ENCODE measurements at regions not wholly inside any gene's neighbourhood (a gene's known extent, or its start where the extent isn't known, plus 50 kb on each side); places are given as distances from the start of the nearest gene placed in this dataset.
A peak's percentile ranks its signal among the peaks of the same experiment; 100 is the strongest.

DNA sequence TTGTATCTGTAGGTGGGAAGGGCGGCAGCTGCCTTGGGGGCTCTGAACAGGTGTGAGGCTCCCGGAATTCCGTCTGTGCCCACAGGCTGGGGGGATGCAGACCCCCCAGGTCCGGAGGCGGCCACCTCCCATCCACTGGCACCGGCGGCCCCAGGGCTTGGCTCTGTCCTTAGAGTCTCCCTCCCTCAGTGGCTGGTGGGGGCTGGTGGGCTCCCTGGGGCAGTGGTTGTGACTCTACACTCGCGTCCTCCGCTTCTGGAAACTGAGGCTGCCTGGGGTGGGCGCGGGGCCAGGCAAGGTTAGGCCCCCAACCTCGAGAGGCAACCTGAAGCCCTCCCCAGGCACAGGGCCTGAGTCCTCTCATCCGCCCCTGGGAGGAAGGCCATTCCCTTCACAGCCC lies 1305.4 kb downstream of the BRD1 start:
- H3K9ac ChIP-seq: no peak overlapping the region
- H3K4me3 ChIP-seq: no peak overlapping the region
- H4K20me1 ChIP-seq (ENCODE audit: insufficient read depth): no peaks in the 10 kb centered on the region
- no peak overlapping the region for H3K4me2 ChIP-seq (ENCODE audit: unreplicated experiment)
- no peak overlapping the region for H2AFZ ChIP-seq
- no peaks in the 10 kb centered on the region for H3K9me3 ChIP-seq (ENCODE audit: low read depth)
- WGBS, 2 experiments (ENCODE audit: low coverage in 1 of 2, low lambda C conversion rate in 2 of 2, missing lambda C conversion rate in 2 of 2): 75 to 78% methylated on average over 14 of the region's 14 CpGs
- H3F3A ChIP-seq (ENCODE audit: insufficient read depth): no peaks in the 10 kb centered on the region
- no peaks in the 10 kb centered on the region for H3K79me2 ChIP-seq (ENCODE audit: insufficient read depth)
- H3K27ac ChIP-seq: no peak overlapping the region
- no peak for DNase-seq
- no peaks in the 10 kb centered on the region for H3K27me3 ChIP-seq (replicated peaks; ENCODE audit: insufficient read depth)
- H3K36me3 ChIP-seq (ENCODE audit: low read depth): no peaks in the 10 kb centered on the region
- TF ChIP-seq EZH2 (IDR thresholded peaks at IDR 0.05; ENCODE audit: insufficient read depth, poor library complexity, severe bottlenecking): no peak
- no peak for TF ChIP-seq EZH2phosphoT487 (IDR thresholded peaks at IDR 0.05; ENCODE audit: insufficient read depth, low read depth)
- H3K4me1 ChIP-seq (ENCODE audit: insufficient read depth): no peaks in the 10 kb centered on the region
- no peaks in the 10 kb centered on the region for H3K9me2 ChIP-seq (ENCODE audit: insufficient read depth)
- in situ Hi-C loops (cut with MboI): no loop called here

DNA sequence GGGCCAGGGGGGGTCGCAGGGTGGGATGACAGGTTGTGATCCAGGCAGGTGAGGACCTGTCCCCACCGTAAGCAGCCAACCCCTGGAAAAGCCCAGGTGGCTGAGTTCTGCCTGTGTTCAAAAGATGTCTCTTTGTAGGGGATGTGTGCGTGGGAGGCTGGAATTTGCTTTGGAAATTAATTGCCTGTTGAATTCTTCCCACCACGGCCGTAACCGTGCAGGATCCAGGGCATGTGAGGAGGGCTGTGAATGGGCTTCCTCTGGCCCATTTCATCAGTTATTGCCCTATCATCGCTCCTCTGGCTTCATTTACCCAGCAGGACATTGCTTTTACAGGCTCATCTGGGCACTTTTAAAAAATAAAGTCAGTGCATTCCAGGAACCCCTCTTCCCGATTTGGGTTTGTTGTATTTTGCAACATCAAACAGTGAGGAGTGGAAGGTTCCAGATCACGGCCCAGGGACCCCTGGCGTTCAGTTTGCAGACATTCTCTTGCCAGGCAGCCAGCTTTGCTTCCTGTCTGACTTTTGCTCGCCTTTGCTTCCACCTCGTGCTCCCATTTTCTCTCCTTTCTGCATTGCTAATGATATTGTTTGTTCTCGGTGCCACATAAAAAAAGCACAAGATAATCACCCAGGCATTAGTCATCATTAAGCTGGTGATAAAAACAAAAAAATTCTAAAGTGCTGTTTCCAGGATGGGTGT lies 1306.6 kb downstream of the BRD1 start:
- Histone ChIP-seq H3K4me3 (no peak overlapping the region), H3K4me2 (ENCODE audit: unreplicated experiment) (no peak overlapping the region), H3F3A (ENCODE audit: insufficient read depth) (no peaks in the 10 kb centered on the region), H3K9ac (no peak overlapping the region), H4K20me1 (ENCODE audit: insufficient read depth) (no peaks in the 10 kb centered on the region), H3K27me3 (replicated peaks; ENCODE audit: insufficient read depth) (no peaks in the 10 kb centered on the region), H2AFZ (no peak overlapping the region), H3K36me3 (ENCODE audit: low read depth) (no peaks in the 10 kb centered on the region), H3K79me2 (ENCODE audit: insufficient read depth) (no peaks in the 10 kb centered on the region), H3K4me1 (ENCODE audit: insufficient read depth) (no peaks in the 10 kb centered on the region), H3K9me3 (ENCODE audit: low read depth) (no peaks in the 10 kb centered on the region), H3K9me2 (ENCODE audit: insufficient read depth) (no peaks in the 10 kb centered on the region), H3K27ac (no peak overlapping the region)
- 48 to 54% methylated on average over 13 of the region's 13 CpGs for WGBS, 2 experiments (ENCODE audit: low coverage in 1 of 2, low lambda C conversion rate in 2 of 2, missing lambda C conversion rate in 2 of 2)
- in situ Hi-C loops (cut with MboI): no loop called here
- no peak for DNase-seq
- TF ChIP-seq EZH2phosphoT487 (IDR thresholded peaks at IDR 0.05; ENCODE audit: insufficient read depth, low read depth) (no peak), EZH2 (IDR thresholded peaks at IDR 0.05; ENCODE audit: insufficient read depth, poor library complexity, severe bottlenecking) (no peak)

GRCh38 chr22:48520207-48520606 lies 1307.5 kb downstream of the BRD1 start:
- no peaks in the 10 kb centered on the region for H3K4me1 ChIP-seq (ENCODE audit: insufficient read depth)
- 60 to 66% methylated on average over 10 of the region's 10 CpGs for WGBS, 2 experiments (ENCODE audit: low coverage in 1 of 2, low lambda C conversion rate in 2 of 2, missing lambda C conversion rate in 2 of 2)
- H3K4me3 ChIP-seq: no peak overlapping the region
- no peak overlapping the region for H3K9ac ChIP-seq
- in situ Hi-C loops (cut with MboI): no loop called here
- no peaks in the 10 kb centered on the region for H4K20me1 ChIP-seq (ENCODE audit: insufficient read depth)
- no peaks in the 10 kb centered on the region for H3K9me3 ChIP-seq (ENCODE audit: low read depth)
- TF ChIP-seq EZH2phosphoT487 (IDR thresholded peaks at IDR 0.05; ENCODE audit: insufficient read depth, low read depth) (no peak), EZH2 (IDR thresholded peaks at IDR 0.05; ENCODE audit: insufficient read depth, poor library complexity, severe bottlenecking) (no peak)
- H3F3A ChIP-seq (ENCODE audit: insufficient read depth): no peaks in the 10 kb centered on the region
- no peak for DNase-seq
- no peak overlapping the region for H3K27ac ChIP-seq
- H3K36me3 ChIP-seq (ENCODE audit: low read depth): no peaks in the 10 kb centered on the region
- H3K27me3 ChIP-seq (replicated peaks; ENCODE audit: insufficient read depth): no peaks in the 10 kb centered on the region
- H3K4me2 ChIP-seq (ENCODE audit: unreplicated experiment): no peak overlapping the region
- no peaks in the 10 kb centered on the region for H3K79me2 ChIP-seq (ENCODE audit: insufficient read depth)
- no peaks in the 10 kb centered on the region for H3K9me2 ChIP-seq (ENCODE audit: insufficient read depth)
- H2AFZ ChIP-seq: no peak overlapping the region

DNA sequence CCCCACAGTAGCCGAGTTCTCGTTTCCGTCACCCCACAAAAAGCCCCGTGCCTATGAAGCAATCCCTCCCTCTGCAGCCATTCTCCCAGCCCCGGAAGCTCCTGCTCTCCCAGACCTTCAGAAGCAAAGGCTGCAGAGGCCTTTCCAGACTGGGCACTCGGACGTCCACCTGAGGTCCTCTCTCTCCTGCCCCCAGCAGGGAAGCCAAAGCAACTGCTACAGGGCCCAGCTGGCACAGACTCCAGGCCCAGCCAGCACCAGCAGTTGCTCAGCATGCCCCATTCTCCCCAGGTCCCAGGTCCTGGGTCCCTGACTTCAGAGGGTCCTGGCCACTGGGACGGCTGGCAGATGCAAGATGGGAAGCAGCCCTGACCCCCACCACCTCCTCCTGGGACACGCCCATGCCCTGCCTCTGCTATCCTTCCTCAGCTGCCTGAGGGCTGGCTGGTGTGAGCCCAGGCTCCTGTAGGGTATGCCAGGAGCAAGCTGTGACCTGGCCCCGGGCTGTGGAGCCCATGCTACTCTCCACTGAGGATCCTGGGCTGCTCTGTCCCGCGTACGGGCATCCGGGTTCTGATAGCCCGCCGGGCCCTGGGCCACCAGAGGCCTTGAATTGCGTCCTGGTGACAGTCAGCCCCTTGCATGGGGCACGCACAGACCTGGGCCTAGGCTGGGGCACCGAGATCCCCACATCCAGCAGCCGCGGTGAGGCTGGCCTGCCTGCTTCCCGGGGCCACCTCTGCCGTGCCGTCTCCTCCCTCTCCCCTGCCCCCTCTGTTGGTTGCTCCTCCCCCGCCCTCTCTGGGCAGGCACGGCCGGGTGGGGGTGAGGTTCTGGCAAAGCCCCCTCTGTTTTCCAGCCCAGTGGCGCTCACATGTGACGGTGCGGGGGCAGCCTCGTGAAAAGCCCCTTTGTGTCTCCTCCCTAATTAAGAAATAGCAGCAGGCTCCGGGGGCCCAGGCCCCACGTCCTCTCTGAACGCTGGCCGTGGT lies 1310.3 kb downstream of the BRD1 start:
- Histone ChIP-seq H4K20me1 (ENCODE audit: insufficient read depth) (no peaks in the 10 kb centered on the region), H3K4me1 (ENCODE audit: insufficient read depth) (no peaks in the 10 kb centered on the region), H3K27ac (no peak overlapping the region), H3K9me2 (ENCODE audit: insufficient read depth) (no peaks in the 10 kb centered on the region), H3K9me3 (ENCODE audit: low read depth) (no peaks in the 10 kb centered on the region), H3K9ac (no peak overlapping the region), H2AFZ (no peak overlapping the region), H3K4me3 (no peak overlapping the region), H3K79me2 (ENCODE audit: insufficient read depth) (no peaks in the 10 kb centered on the region), H3K27me3 (replicated peaks; ENCODE audit: insufficient read depth) (no peaks in the 10 kb centered on the region), H3K36me3 (ENCODE audit: low read depth) (no peaks in the 10 kb centered on the region), H3F3A (ENCODE audit: insufficient read depth) (no peaks in the 10 kb centered on the region), H3K4me2 (ENCODE audit: unreplicated experiment) (no peak overlapping the region)
- peak; percentile 23 for DNase-seq
- no peak for TF ChIP-seq EZH2phosphoT487 (IDR thresholded peaks at IDR 0.05; ENCODE audit: insufficient read depth, low read depth)
- TF ChIP-seq EZH2 (IDR thresholded peaks at IDR 0.05; ENCODE audit: insufficient read depth, poor library complexity, severe bottlenecking): no peak
- 63% methylated on average over 31 to 34 of the region's 35 CpGs for WGBS, 2 experiments (ENCODE audit: low coverage in 1 of 2, low lambda C conversion rate in 2 of 2, missing lambda C conversion rate in 2 of 2)
- in situ Hi-C loops (cut with MboI): no loop called here
